Lower leg skin (tissue), 3 donors: ENCODE measurements at regions not wholly inside any gene's neighbourhood (a gene's known extent, or its start where the extent isn't known, plus 50 kb on each side); places are given as distances from the start of the nearest gene placed in this dataset.
"Not testable (repeated sequence)": the region's sequence is repeated elsewhere in the genome, so short reads cannot be mapped to it uniquely, and the experiment has no call there.

Experiments used
- CTCF ChIP-seq, 3 donors: fragments of 450-650 bp; IDR thresholded peaks; one replicate each; pipeline ENCODE4 v1.5.1; 2016; ENCODE audit warnings: antibody characterized with exemption in 3 of 3, mild to moderate bottlenecking in 3 of 3, moderate library complexity in 2 of 3
- POLR2A ChIP-seq, 2 donors: fragments of 450-650 bp; IDR thresholded peaks; one replicate each; pipeline ENCODE4 v1.6.1; 2016 to 2017; ENCODE audit warnings: antibody characterized with exemption in 2 of 2, mild to moderate bottlenecking in 1 of 2, moderate library complexity in 1 of 2

- TF ChIP-seq CTCF, POLR2A (IDR thresholded peaks at IDR 0.05): not testable (repeated sequence)
These were observed 147.7 kb downstream of the TLR4 start for GRCh38 chr9:117851836-117852461.
